C4-2B (cell line): ENCODE measurements at regions not wholly inside any gene's neighbourhood (a gene's known extent, or its start where the extent isn't known, plus 50 kb on each side); places are given as distances from the start of the nearest gene placed in this dataset.
"Not testable (repeated sequence)": the region's sequence is repeated elsewhere in the genome, so short reads cannot be mapped to it uniquely, and the experiment has no call there.

Experiments
- H3K27ac ChIP-seq: fragments of 450-650 bp; 2 replicates; pipeline ENCODE4 v1.5.1; 2017
- CTCF ChIP-seq: fragments of 450-650 bp; conservative IDR thresholded peaks from 2 replicates; pipeline ENCODE4 v1.5.1; 2017; ENCODE audit warnings: mild to moderate bottlenecking
- ZFX ChIP-seq: fragments of 450-650 bp; IDR thresholded peaks from 2 replicates; pipeline ENCODE4 v1.6.1; 2017

GRCh38 chrX:63581906-63582305, 203.1 kb downstream of the ARHGEF9 start:
- TF ChIP-seq ZFX, result no peak
- TF ChIP-seq CTCF, result no peak
- no peak overlapping the region for H3K27ac ChIP-seq

GRCh38 chrX:63581398-63581797, 203.6 kb downstream of the ARHGEF9 start:
- no peak for TF ChIP-seq ZFX
- no peak for TF ChIP-seq CTCF

DNA sequence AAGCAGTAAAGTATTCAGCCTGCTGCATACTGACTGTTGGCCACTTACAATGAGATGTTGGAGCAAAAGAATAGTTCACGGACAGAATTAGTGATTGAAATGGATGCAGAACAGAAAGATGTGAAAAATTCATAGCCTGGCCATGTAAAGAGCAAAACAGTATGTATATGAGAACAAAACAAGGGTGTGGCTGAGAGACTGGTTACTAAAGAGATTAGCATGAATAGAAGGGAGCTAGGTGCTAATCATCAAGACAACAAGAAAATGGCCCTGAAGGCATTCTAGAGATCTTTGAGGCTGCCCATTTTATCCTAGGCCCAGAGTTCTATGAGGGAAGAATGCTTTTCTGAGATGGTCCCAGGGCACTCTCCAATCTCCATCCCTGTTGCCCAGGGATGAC, 208.5 kb downstream of the ARHGEF9 start:
- no peak for TF ChIP-seq ZFX
- no peak for TF ChIP-seq CTCF
- H3K27ac ChIP-seq, result no peak overlapping the region

More at GRCh38 chrX:63581398-63581797, 203.6 kb downstream of the ARHGEF9 start:
- H3K27ac ChIP-seq, result no peak overlapping the region

DNA sequence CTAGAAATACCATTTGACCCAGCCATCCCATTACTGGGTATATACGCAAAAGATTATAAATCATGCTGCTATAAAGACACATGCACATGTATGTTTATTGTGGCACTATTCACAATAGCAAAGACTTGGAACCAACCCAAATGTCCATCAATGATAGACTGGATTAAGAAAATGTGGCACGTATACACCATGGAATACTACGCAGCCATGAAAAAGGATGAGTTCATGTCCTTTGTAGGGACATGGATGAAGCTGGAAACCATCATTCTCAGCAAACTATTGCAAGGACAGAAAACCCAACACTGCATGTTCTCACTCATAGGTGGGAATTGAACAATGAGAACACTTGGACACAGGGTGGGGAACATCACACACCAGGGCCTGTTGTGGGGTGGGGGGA, 209.3 kb downstream of the ARHGEF9 start:
- H3K27ac ChIP-seq, result not testable (repeated sequence)

GRCh38 chrX:63566856-63567255, 215.7 kb upstream of the SPIN4 start:
- H3K27ac ChIP-seq, result no peak overlapping the region
- TF ChIP-seq ZFX, result no peak
- TF ChIP-seq CTCF, result no peak

DNA sequence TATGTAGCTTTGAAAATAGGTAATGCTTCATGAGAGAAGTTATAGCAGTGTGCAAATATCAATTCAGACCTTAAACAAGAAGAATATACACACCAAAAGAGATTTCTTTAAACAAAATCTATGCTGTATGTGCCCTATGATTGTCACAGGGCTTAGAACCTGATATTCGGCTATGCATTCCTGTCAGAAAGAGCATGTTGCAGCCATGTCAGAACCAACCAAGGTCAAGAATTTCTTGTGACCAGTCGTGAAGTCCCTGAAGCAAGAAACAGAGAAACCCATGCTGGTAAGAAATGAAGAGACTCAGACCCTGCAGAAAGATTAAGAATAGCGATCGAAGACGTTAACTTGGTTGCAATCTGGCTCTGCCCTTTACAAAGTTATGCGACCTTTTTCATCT, 210.3 kb upstream of the SPIN4 start:
- H3K27ac ChIP-seq, result no peak overlapping the region
- no peak for TF ChIP-seq CTCF
- TF ChIP-seq ZFX, result no peak

- peak overlapping the region; percentile 90 for H3K27ac ChIP-seq
- TF ChIP-seq ZFX (peak; percentile 63), CTCF (no peak)
These were observed 209.6 kb upstream of the SPIN4 start for GRCh38 chrX:63560601-63561218.

GRCh38 chrX:63551856-63552255, 200.7 kb upstream of the SPIN4 start:
- H3K27ac ChIP-seq, result no peak overlapping the region
- TF ChIP-seq CTCF (no peak), ZFX (no peak)
